Fibroblast of peridontal ligament (primary cell): ENCODE measurements at regions not wholly inside any gene's neighbourhood (a gene's known extent, or its start where the extent isn't known, plus 50 kb on each side); places are given as distances from the start of the nearest gene placed in this dataset.
"Not testable (repeated sequence)": the region's sequence is repeated elsewhere in the genome, so short reads cannot be mapped to it uniquely, and the experiment has no call there.

Experiments used
- DNase-seq: peaks from one replicate; pipeline ENCODE4 v3.0.0-alpha.2; 2010; ENCODE audit errors: extremely low read depth

DNA sequence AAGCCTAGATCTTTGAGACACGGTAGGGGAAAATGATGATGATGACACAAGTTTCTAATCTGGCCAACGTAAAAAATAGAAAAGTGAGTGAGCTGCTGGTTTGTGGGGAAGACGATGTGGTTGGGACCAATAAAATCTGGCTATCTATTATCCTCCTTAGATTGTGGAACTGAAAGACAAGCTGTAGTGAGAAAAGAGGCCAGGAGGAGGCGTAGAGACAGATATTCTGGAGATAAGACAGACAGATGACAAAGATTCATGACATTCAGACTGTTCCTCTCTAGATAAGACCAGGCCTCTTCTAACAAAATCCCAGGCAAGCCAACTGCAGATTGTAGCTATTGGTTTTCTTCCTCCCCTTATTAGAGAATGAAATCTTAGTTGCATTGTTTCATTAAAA is 376.3 kb upstream of the UBE2E3 start:
- DNase-seq, result peak; percentile 29

DNA sequence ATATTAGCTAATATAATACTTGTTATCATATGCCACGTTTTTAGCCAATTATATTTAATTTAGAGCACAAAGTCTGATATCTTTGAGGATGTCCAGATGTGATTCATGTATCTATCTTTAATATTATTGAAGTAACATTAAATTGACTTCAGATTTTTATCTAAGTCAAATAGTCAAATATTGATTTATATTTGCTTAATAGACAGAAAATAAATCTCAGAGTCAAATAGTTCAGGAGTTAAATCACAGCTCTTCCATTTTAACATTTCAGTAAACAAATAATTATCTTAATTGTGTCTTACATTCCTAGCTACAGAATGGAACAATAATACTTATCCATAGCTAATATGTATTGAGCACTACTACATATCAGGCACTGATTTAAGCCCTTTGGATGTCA is 379.4 kb upstream of the UBE2E3 start:
- DNase-seq, result no peak

DNA sequence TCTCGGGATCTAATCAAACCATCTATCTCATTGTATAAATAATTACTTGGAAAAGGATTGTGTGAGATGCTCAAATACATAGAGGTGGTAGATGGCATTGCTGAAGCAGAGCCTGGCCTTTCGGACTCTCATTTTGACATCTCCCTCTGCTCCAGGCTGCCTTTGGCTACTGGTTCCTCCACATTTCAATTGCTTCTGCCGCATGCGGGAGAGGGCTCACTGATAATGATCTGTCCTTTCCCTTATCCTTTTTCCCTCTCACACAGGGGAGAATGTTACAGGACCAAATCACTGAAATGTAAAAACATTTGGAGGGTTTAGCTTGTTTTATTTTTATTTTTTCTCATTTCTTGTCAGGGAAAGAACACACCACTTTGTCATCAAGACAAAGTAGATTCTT is 380.6 kb upstream of the UBE2E3 start:
- DNase-seq, result no peak

DNA sequence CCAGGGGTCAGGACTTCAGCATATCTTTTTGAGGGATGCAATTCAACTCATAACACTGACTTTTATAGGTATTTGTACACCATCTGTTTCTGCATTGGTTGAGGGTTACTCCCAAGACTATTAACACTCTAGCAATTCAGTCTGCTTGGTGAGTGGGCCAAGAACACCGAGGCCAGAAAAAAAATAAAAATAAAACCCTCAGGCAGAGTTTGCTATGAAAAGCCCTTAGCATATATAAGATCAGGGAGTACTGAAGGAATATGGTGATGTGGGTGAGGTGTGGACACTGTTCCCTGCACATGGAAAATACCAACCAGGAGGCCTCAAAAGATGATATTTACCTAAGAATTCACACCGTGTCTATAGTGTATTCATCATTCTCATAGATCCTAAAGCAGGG is 383.2 kb upstream of the UBE2E3 start:
- DNase-seq, result no peak

GRCh38 chr2:180596453-180596852 is 384.0 kb upstream of the UBE2E3 start:
- DNase-seq, result no peak

DNA sequence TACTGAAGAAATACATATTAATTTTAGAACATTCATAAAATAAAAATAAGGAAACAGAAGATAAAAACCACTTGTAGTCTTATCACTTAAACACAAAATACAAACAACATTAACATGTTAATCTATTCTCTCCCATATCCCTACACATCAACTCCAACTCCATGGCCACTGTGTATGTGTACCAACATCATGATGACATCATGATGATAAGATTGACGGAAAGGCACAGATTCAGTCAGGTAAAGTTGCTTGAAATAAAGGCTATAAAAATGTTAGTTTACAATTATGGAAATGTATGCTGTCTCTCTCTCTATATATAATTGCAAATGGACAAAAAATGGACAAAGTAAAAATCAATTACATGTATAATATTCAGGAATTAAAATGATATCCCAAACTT is 388.5 kb upstream of the UBE2E3 start:
- no peak for DNase-seq

GRCh38 chr2:180591093-180591781 is 389.2 kb upstream of the UBE2E3 start:
- DNase-seq, result not testable (repeated sequence)

GRCh38 chr2:180583441-180584140 is 396.8 kb upstream of the UBE2E3 start:
- no peak for DNase-seq

DNA sequence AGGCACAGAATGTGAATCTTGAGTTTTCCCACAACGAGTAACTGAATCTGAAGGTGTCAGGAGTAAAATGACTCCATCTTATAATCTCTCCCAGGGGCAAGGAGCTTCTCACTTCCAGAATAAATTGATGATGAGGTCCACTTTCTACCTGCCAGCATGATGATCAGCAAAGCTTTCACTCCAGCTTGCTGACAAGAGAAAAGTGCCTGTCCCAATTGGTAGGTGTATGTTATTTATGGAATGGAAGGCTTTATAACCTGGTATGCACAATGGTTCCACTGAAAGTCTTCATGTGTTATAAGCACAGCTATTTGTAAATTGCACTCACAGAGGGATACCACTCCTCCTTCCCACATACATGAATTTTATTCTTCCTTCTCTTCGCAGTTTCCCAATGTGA is 401.0 kb upstream of the UBE2E3 start:
- DNase-seq, result no peak

- no peak for DNase-seq
Observed at GRCh38 chr2:180578441-180578840, 402.0 kb upstream of the UBE2E3 start.

GRCh38 chr2:180577567-180577966 is 402.8 kb upstream of the UBE2E3 start:
- peak; percentile 64 for DNase-seq

GRCh38 chr2:180573951-180574350 is 406.5 kb upstream of the UBE2E3 start:
- DNase-seq, result no peak

- DNase-seq, result peak; percentile 49
Observed at GRCh38 chr2:180572346-180572745, 408.1 kb upstream of the UBE2E3 start.

GRCh38 chr2:180571559-180571958 is 408.8 kb upstream of the UBE2E3 start:
- DNase-seq, result peak; percentile 90

GRCh38 chr2:180570864-180571263 is 409.5 kb upstream of the UBE2E3 start:
- DNase-seq, result no peak

DNA sequence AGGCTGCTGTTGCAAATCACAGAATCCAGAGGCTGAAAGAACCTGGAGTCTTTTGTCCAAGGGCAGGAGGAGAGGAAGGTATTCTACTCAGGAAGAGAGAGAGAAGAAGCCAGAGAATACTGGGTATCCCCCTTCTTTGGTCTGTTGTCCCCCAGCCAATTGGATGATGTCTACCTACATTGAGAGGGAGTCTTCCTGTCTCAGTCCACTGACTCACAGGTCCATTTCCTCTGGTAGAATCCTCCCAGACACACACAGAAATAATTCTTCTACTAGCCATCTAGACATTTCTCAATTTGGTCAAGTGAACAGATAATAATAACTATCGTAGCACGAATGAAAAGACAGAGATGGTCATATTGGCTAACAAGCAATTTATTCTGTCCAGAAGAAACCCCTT is 416.4 kb upstream of the UBE2E3 start:
- no peak for DNase-seq

DNA sequence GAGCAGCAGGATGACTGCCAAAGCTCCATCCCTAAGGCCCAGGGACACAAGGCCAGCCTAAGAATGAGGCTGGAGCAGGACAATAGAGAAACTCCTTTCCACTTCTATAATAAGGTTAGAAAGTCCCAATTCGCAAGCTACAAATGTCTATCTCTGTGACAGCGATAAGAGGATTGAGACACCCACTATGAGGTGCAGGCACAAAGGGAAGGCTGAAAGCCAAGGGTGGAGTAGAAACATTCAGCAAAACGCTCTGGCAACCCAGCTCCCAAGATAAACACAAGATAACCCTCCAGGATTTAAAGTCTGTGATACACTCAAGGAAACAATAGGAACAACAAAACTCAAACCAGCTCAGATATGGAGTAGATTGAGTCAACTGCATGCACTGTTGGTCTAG is 418.0 kb upstream of the UBE2E3 start:
- peak; percentile 18 for DNase-seq

- DNase-seq, result no peak
Observed at GRCh38 chr2:180559771-180560170, 420.6 kb upstream of the UBE2E3 start.

- no peak for DNase-seq
Observed at GRCh38 chr2:180559038-180559437, 421.4 kb upstream of the UBE2E3 start.

DNA sequence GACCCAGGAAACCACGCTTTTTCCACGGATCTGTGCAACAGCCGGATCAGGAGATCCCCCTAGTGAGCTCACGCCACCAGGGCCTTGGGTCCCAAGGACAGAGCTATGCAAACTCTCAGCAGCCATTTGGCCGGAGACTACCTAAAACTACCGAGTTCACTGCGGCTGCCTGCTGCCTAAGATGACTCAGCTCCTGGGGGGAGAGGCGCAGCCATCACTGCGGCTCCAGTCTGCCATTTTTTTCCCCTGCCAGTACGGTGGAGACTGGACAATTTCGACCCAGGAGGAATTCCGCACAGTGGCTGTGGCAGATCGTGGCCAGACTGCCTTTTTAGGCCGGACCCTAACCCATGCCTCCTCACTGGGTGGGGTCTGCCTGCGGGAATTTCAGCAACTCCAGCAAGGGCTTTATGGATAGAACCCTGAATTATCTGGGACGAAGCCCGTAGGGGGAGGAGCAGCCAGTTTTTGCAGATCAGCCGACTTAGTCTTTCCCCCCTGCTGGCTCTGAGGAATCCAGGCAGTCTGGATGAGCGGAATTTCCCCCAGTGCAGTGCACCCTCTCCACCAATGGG is 424.9 kb upstream of the UBE2E3 start:
- no peak for DNase-seq

GRCh38 chr2:180554330-180554729 is 426.1 kb upstream of the UBE2E3 start:
- DNase-seq, result no peak

DNA sequence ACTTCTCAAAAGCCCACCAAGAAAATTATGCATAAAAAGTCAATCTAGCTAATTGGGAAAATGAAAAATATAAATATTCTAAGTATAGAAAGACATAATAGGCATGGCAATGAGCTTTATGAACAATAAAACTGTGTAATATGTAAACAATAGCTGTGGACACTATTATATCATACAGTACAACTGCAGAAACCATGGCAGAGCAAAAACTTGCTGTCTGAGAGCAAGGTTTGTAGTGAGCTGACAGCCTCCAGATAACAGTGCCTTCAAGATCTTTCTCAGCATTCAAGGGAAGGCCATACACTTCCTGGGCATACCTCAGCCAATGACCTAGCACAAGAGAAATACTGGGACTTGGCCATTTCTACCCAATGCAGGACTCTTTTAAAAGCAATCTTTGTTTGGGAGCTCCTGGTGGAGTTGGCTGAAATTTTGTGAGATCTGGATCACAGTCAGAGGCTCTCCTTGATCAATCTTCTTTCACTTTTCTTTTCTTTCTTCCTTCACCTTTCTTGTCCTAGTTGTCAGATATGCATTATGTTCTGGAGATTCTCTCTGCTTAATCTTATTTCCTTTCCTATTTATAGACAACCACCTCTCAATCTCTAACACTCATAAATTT is 427.2 kb upstream of the UBE2E3 start:
- DNase-seq, result peak; percentile 12

DNA sequence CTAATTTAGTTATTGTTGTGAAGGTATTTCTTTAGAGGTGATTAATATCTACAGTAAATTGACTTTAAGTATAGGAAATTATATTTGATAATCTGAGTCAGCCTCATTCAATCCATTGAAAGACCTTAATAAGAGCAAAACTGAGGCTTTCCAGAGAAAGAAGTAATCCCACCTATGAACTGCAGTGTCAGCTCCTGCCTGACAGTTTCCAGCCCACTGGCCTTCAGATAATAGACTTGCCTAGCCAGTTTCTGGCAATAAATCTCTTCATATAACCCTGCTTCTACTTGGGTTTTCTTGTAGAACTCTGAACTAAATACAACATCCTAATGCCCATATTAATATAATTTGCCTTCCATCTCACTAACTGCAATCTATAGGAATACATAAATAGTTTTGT is 437.9 kb upstream of the UBE2E3 start:
- DNase-seq, result no peak
